GM21825 (cell line): ENCODE measurements at regions not wholly inside any gene's neighbourhood (a gene's known extent, or its start where the extent isn't known, plus 50 kb on each side); places are given as distances from the start of the nearest gene placed in this dataset.

Experiments
- ATAC-seq: cut with Tn5 transposase; IDR thresholded peaks from one replicate; pipeline ENCODE4 v1.9.1; 2021; ENCODE audit warnings: mild to moderate bottlenecking, moderate library complexity; ENCODE audit not compliant: unreplicated experiment

GRCh38 chr1:13921190-13921589, 221.2 kb downstream of the PRDM2 start:
- no peak for ATAC-seq

- ATAC-seq = no peak
Observed at GRCh38 chr1:13922466-13923110, 222.6 kb downstream of the PRDM2 start.

GRCh38 chr1:13926556-13926955, 226.6 kb downstream of the PRDM2 start:
- ATAC-seq = no peak

GRCh38 chr1:13927736-13928135, 227.7 kb downstream of the PRDM2 start:
- no peak for ATAC-seq

GRCh38 chr1:13929313-13929712, 229.3 kb downstream of the PRDM2 start:
- ATAC-seq = no peak

- no peak for ATAC-seq
Observed at GRCh38 chr1:13930151-13930550, 230.2 kb downstream of the PRDM2 start.

- ATAC-seq = no peak
Observed at GRCh38 chr1:13931226-13931625, 231.2 kb downstream of the PRDM2 start.

- ATAC-seq = no peak
Observed at GRCh38 chr1:13935336-13935735, 235.3 kb downstream of the PRDM2 start.

- no peak for ATAC-seq
Observed at GRCh38 chr1:13941315-13941714, 241.3 kb downstream of the PRDM2 start.

GRCh38 chr1:13943055-13943454, 243.1 kb downstream of the PRDM2 start:
- no peak for ATAC-seq

GRCh38 chr1:13945856-13946255, 245.9 kb downstream of the PRDM2 start:
- no peak for ATAC-seq

- ATAC-seq = no peak
Observed at GRCh38 chr1:13947658-13948057, 247.7 kb downstream of the PRDM2 start.

GRCh38 chr1:13948396-13948795, 248.4 kb downstream of the PRDM2 start:
- no peak for ATAC-seq

GRCh38 chr1:13948888-13949391, 249.0 kb downstream of the PRDM2 start:
- no peak for ATAC-seq

GRCh38 chr1:13949546-13949945, 249.6 kb downstream of the PRDM2 start:
- ATAC-seq = no peak

- ATAC-seq = no peak
Observed at GRCh38 chr1:13950637-13951036, 250.6 kb downstream of the PRDM2 start.

GRCh38 chr1:13951793-13952751, 252.1 kb downstream of the PRDM2 start:
- no peak for ATAC-seq

GRCh38 chr1:13952985-13953384, 253.0 kb downstream of the PRDM2 start:
- no peak for ATAC-seq

- ATAC-seq = no peak
Observed at GRCh38 chr1:13956393-13956792, 256.4 kb downstream of the PRDM2 start.

GRCh38 chr1:13960375-13960987, 260.5 kb downstream of the PRDM2 start:
- no peak for ATAC-seq

GRCh38 chr1:13964768-13965167, 264.8 kb downstream of the PRDM2 start:
- ATAC-seq = no peak
